OCI-LY1 (cell line): ENCODE measurements at regions not wholly inside any gene's neighbourhood (a gene's known extent, or its start where the extent isn't known, plus 50 kb on each side); places are given as distances from the start of the nearest gene placed in this dataset.

Source experiments
- CTCF ChIP-seq: fragments of 200-600 bp; sonication (generic), shearing (Covaris generic); IDR thresholded peaks from 2 replicates; pipeline ENCODE4 v1.5.1; 2017; ENCODE audit warnings: mild to moderate bottlenecking, antibody characterized with exemption, low read length, moderate library complexity, mixed read lengths
- EZH2 ChIP-seq: fragments of 200-600 bp; sonication (generic), shearing (Covaris generic); IDR thresholded peaks from 2 replicates; pipeline ENCODE4 v1.8.0; 2017; ENCODE audit warnings: borderline replicate concordance, mixed run types, mild to moderate bottlenecking, antibody characterized with exemption, low read length, moderate library complexity, mixed read lengths

- TF ChIP-seq CTCF (no peak), EZH2 (no peak)
These were observed 411.1 kb upstream of the GRIA1 start for GRCh38 chr5:153079396-153079795.
